Tibial nerve (tissue), 4 donors: ENCODE measurements at regions not wholly inside any gene's neighbourhood (a gene's known extent, or its start where the extent isn't known, plus 50 kb on each side); places are given as distances from the start of the nearest gene placed in this dataset.

ENCODE experiments used
- CTCF ChIP-seq, 5 experiments: fragments of 200-600 bp in 3 of 5; fragments of 450-650 bp in 2 of 5; sonication (generic) in 3 of 5; IDR thresholded peaks; one replicate each; pipeline ENCODE4 v1.5.1; 2016 to 2019; ENCODE audit warnings: antibody characterized with exemption in 5 of 5, mild to moderate bottlenecking in 3 of 5, moderate library complexity in 2 of 5
- EP300 ChIP-seq, 2 donors: sonication (generic); formaldehyde crosslinking; IDR thresholded peaks; one replicate each; pipeline ENCODE4 v1.6.1; 2017; ENCODE audit warnings: antibody characterized with exemption in 2 of 2, mild to moderate bottlenecking in 1 of 2

DNA sequence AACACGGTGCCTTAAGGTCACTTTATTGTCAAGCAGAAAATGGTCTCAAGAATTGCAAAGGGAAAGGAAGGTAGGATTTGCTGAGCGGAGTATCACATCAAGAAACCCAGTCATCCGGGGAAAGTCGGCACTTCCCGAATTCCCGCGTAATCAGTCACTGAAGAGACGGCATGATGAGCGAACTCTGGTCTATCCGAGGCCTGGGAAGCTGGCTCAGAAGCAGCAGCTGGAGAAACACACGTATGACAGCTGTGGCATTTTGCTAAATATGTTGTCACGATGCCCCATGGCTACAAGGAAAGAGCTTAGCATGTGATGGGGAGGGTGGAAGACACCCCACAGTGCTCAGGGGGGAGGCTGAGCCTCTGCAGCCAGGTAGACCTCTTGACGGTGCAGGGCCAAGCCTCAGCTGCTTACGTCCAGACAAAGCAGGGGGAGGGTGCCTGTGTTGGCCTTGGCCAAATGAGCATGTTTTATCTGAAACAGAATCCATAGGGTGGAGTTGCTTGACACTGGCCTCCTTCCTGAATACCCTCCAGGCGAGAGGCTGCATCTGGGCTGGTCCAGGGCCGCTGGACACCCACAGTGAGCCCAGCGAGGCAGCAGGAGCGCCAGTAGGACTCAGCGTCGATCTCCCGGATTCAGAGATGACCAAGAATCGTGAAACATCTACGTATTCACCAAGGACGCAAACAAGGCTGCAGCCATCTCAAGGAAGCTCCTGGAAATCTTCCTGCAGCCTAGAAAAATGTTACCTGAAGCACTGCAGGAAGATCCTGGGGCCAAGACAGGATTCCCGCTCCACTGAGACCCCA lies 118.8 kb upstream of the AFDN start:
- TF ChIP-seq EP300 (IDR thresholded peaks at IDR 0.05) (no peak), CTCF (IDR thresholded peaks at IDR 0.05) (no peak)
